Smooth muscle cell of the brain vasculature (primary cell): ENCODE measurements at regions not wholly inside any gene's neighbourhood (a gene's known extent, or its start where the extent isn't known, plus 50 kb on each side); places are given as distances from the start of the nearest gene placed in this dataset.
"Not testable (repeated sequence)": the region's sequence is repeated elsewhere in the genome, so short reads cannot be mapped to it uniquely, and the experiment has no call there.

Source experiments
- DNase-seq: peaks from one replicate; pipeline ENCODE4 v3.0.0-alpha.2; 2012; ENCODE audit warnings: low read depth, low spot score

GRCh38 chr3:145900056-145900829, 260.7 kb downstream of the PLOD2 start:
- no peak for DNase-seq

- no peak for DNase-seq
These were observed 258.8 kb downstream of the PLOD2 start for GRCh38 chr3:145902166-145902565.

- no peak for DNase-seq
These were observed 257.4 kb downstream of the PLOD2 start for GRCh38 chr3:145903472-145904013.

GRCh38 chr3:145904138-145904537, 256.8 kb downstream of the PLOD2 start:
- DNase-seq, result no peak

- DNase-seq, result no peak
These were observed 254.7 kb downstream of the PLOD2 start for GRCh38 chr3:145906301-145906700.

GRCh38 chr3:145906755-145907154, 254.2 kb downstream of the PLOD2 start:
- DNase-seq, result no peak

GRCh38 chr3:145911016-145911415, 250.0 kb downstream of the PLOD2 start:
- no peak for DNase-seq

GRCh38 chr3:145915787-145916186, 245.2 kb downstream of the PLOD2 start:
- no peak for DNase-seq

GRCh38 chr3:145927736-145928135, 233.2 kb downstream of the PLOD2 start:
- DNase-seq, result not testable (repeated sequence)

- DNase-seq, result no peak
These were observed 224.0 kb downstream of the PLOD2 start for GRCh38 chr3:145936971-145937370.

- DNase-seq, result no peak
These were observed 221.6 kb downstream of the PLOD2 start for GRCh38 chr3:145939431-145939830.

- no peak for DNase-seq
These were observed 218.9 kb downstream of the PLOD2 start for GRCh38 chr3:145942052-145942451.

- no peak for DNase-seq
These were observed 217.0 kb downstream of the PLOD2 start for GRCh38 chr3:145943952-145944351.

GRCh38 chr3:145951441-145951840, 209.5 kb downstream of the PLOD2 start:
- DNase-seq, result no peak

- no peak for DNase-seq
These were observed 208.4 kb downstream of the PLOD2 start for GRCh38 chr3:145952536-145952935.

GRCh38 chr3:145953316-145953715, 207.7 kb downstream of the PLOD2 start:
- DNase-seq, result no peak

- DNase-seq, result no peak
These were observed 201.4 kb downstream of the PLOD2 start for GRCh38 chr3:145959457-145960088.

- no peak for DNase-seq
These were observed 197.9 kb downstream of the PLOD2 start for GRCh38 chr3:145963111-145963510.

GRCh38 chr3:145967043-145967442, 193.9 kb downstream of the PLOD2 start:
- no peak for DNase-seq

GRCh38 chr3:145971186-145971585, 189.8 kb downstream of the PLOD2 start:
- DNase-seq, result no peak

- DNase-seq, result no peak
These were observed 188.1 kb downstream of the PLOD2 start for GRCh38 chr3:145972851-145973250.

GRCh38 chr3:145981056-145981455, 179.9 kb downstream of the PLOD2 start:
- no peak for DNase-seq

- DNase-seq, result no peak
These were observed 177.9 kb downstream of the PLOD2 start for GRCh38 chr3:145983101-145983500.
